Activated naive CD4-positive, alpha-beta T cell treated with anti-CD3 and anti-CD28 coated beads, Interleukin-2, amount 50 U/mL, for 24 hours (primary cell): ENCODE measurements at regions not wholly inside any gene's neighbourhood (a gene's known extent, or its start where the extent isn't known, plus 50 kb on each side); places are given as distances from the start of the nearest gene placed in this dataset.

Experiments used
- H3K27ac Mint-ChIP-seq: one replicate; pipeline ENCODE4 v1.8.0; 2021; ENCODE audit warnings: mild to moderate bottlenecking, mixed read lengths
- H3K27me3 Mint-ChIP-seq: one replicate; pipeline ENCODE4 v1.8.0; 2021; ENCODE audit warnings: mixed read lengths
- H3K36me3 Mint-ChIP-seq: one replicate; pipeline ENCODE4 v1.8.0; 2021; ENCODE audit warnings: mixed read lengths
- H3K4me1 Mint-ChIP-seq: one replicate; pipeline ENCODE4 v1.8.0; 2021; ENCODE audit warnings: mixed read lengths
- H3K4me3 Mint-ChIP-seq: one replicate; pipeline ENCODE4 v1.8.0; 2021; ENCODE audit warnings: mild to moderate bottlenecking, mixed read lengths
- H3K9me3 Mint-ChIP-seq: one replicate; pipeline ENCODE4 v1.8.0; 2021; ENCODE audit warnings: mixed read lengths

- no peaks in the 10 kb centered on the region for H3K36me3 Mint-ChIP-seq
- no peak overlapping the region for H3K27ac Mint-ChIP-seq
- no peaks in the 10 kb centered on the region for H3K27me3 Mint-ChIP-seq
- H3K4me3 Mint-ChIP-seq, result no peak overlapping the region
- H3K4me1 Mint-ChIP-seq, result peaks cover 22% of the 10 kb centered on the region
- no peaks in the 10 kb centered on the region for H3K9me3 Mint-ChIP-seq
Observed at GRCh38 chr21:31503467-31503866, 156.0 kb upstream of the SOD1 start.

- H3K9me3 Mint-ChIP-seq, result no peaks in the 10 kb centered on the region
Observed at GRCh38 chr21:31502537-31503143, 156.9 kb upstream of the SOD1 start.

GRCh38 chr21:31501926-31502325 lies 157.6 kb upstream of the SOD1 start:
- H3K4me1 Mint-ChIP-seq, result peaks cover 17% of the 10 kb centered on the region
- H3K36me3 Mint-ChIP-seq, result no peaks in the 10 kb centered on the region
- no peak overlapping the region for H3K27ac Mint-ChIP-seq
- H3K27me3 Mint-ChIP-seq, result no peaks in the 10 kb centered on the region
- H3K4me3 Mint-ChIP-seq, result no peak overlapping the region
- H3K9me3 Mint-ChIP-seq, result no peaks in the 10 kb centered on the region

More at GRCh38 chr21:31502537-31503143, 156.9 kb upstream of the SOD1 start:
- no peak overlapping the region for H3K4me3 Mint-ChIP-seq
- H3K4me1 Mint-ChIP-seq, result peaks cover 21% of the 10 kb centered on the region
- H3K36me3 Mint-ChIP-seq, result no peaks in the 10 kb centered on the region
- no peaks in the 10 kb centered on the region for H3K27me3 Mint-ChIP-seq
- H3K27ac Mint-ChIP-seq, result no peak overlapping the region

GRCh38 chr21:31500982-31501381 lies 156.9 kb upstream of the TIAM1 start:
- no peak overlapping the region for H3K4me3 Mint-ChIP-seq
- no peak overlapping the region for H3K27ac Mint-ChIP-seq
- no peaks in the 10 kb centered on the region for H3K9me3 Mint-ChIP-seq
- peaks cover 8% of the 10 kb centered on the region for H3K4me1 Mint-ChIP-seq
- H3K36me3 Mint-ChIP-seq, result no peaks in the 10 kb centered on the region
- no peaks in the 10 kb centered on the region for H3K27me3 Mint-ChIP-seq

DNA sequence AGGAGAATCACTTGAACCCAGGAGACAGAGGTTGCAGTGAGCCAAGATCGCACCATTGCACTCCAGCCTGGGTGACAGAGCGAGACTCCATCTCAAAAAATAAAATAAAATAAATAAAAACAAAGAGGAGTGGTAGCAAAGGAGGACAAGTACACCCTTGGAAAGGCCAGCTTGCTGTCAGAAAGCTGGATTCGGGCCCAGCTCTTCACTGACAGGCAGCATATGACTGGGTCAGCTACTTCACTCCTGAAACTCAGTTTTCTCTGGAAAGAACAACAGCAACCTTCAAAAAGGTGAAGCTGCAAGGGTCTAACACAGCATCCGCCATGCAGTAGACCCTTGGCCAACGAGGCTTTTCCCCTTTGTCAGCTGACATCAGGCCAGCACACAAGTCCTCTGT lies 156.0 kb upstream of the TIAM1 start:
- H3K4me3 Mint-ChIP-seq, result no peak overlapping the region
- no peaks in the 10 kb centered on the region for H3K27me3 Mint-ChIP-seq
- H3K4me1 Mint-ChIP-seq, result peaks cover 1% of the 10 kb centered on the region
- no peaks in the 10 kb centered on the region for H3K9me3 Mint-ChIP-seq
- no peaks in the 10 kb centered on the region for H3K36me3 Mint-ChIP-seq
- H3K27ac Mint-ChIP-seq, result no peak overlapping the region

- no peak overlapping the region for H3K4me3 Mint-ChIP-seq
- H3K36me3 Mint-ChIP-seq, result no peaks in the 10 kb centered on the region
- no peaks in the 10 kb centered on the region for H3K4me1 Mint-ChIP-seq
- H3K27ac Mint-ChIP-seq, result no peak overlapping the region
- no peaks in the 10 kb centered on the region for H3K27me3 Mint-ChIP-seq
- H3K9me3 Mint-ChIP-seq, result no peaks in the 10 kb centered on the region
Observed at GRCh38 chr21:31498985-31499384, 154.9 kb upstream of the TIAM1 start.

DNA sequence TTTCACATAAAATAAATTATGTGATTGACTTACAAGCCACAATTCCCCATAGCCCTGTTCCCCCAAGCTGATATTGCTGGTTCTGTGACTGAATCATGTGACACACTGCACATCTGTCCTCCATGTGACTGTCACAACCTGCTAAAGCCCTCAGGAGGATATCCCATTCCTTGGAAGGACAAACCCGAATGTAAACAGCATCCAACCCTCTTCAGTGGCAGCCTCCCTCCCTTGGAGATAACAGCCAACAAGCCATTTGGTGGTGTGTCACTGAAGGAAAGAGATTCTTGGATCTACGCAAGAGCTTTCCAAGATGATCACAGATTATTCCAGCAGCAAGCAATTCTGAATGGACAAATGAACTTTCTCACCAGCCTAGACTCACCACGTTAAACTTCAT lies 153.9 kb upstream of the TIAM1 start:
- H3K4me3 Mint-ChIP-seq, result no peak overlapping the region
- H3K27ac Mint-ChIP-seq, result no peak overlapping the region
- H3K9me3 Mint-ChIP-seq, result no peaks in the 10 kb centered on the region
- no peaks in the 10 kb centered on the region for H3K27me3 Mint-ChIP-seq
- no peaks in the 10 kb centered on the region for H3K36me3 Mint-ChIP-seq
- no peaks in the 10 kb centered on the region for H3K4me1 Mint-ChIP-seq

DNA sequence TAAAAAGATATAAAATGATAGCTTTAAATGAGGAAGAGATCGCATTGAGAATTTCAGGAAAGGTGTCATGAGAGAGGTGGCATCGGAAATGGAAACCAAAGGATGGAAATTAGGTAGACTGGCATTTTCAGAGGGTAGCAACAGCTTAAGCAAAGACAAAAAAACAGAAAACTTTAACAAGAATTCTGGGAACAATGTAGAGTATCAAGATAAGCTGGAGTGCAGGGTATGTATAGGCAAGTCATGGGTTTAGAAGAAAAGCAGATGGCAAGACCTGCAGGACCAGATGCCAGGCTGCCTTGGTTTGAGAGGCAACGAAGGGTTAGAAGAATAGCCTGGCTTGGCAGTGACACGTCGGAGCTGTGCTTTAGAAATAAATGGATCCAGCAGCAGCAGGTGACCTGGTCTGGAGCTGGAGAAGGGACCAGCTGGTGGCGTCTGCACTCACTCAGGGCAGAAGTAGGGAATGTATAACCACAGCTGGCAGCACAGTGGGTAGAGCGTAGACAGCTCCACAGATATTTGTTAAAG lies 149.4 kb upstream of the TIAM1 start:
- peaks cover 1% of the 10 kb centered on the region for H3K36me3 Mint-ChIP-seq
- no peaks in the 10 kb centered on the region for H3K27me3 Mint-ChIP-seq
- no peak overlapping the region for H3K4me3 Mint-ChIP-seq
- no peak overlapping the region for H3K27ac Mint-ChIP-seq
- no peaks in the 10 kb centered on the region for H3K4me1 Mint-ChIP-seq
- no peaks in the 10 kb centered on the region for H3K9me3 Mint-ChIP-seq

DNA sequence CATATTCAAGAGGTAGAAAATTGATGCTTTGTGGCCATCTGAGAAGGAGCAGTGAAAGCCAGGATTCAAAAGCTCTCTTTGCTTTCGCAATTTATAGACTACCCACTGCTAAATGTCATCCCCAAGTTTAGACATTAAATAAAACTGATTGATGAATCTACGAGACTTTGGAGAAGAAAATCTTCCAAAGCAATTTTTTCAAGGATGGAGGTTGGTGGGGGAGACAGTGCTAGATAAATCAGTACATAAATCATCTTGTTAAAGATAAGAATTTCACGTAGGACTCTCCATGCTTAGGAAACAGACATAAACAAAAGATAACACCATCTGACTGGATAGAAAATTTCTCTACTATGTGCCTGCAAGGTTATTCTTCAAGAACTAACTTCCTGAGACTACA lies 147.6 kb upstream of the TIAM1 start:
- H3K9me3 Mint-ChIP-seq, result no peaks in the 10 kb centered on the region
- H3K36me3 Mint-ChIP-seq, result peaks cover 1% of the 10 kb centered on the region
- H3K4me1 Mint-ChIP-seq, result no peaks in the 10 kb centered on the region
- no peaks in the 10 kb centered on the region for H3K27me3 Mint-ChIP-seq
- H3K4me3 Mint-ChIP-seq, result no peak overlapping the region
- H3K27ac Mint-ChIP-seq, result no peak overlapping the region

DNA sequence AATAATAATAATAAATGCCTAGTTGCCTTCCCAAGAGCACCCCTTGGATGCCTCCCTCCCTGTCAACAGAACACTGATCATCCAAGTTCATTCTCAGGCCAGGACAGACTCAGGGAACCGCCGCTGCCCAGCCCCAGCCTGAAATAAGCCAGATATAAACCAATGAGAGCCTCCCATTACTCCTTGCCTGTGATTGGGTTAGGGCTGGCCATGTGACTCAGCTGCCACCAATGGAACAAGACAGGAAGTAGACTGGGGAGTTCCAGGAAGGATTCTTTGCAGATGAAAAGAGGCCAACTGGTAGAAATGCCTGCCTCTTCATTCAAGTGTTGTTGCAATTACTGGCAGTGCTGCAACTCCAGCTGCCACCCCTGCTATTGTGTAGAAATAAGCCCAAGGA lies 146.4 kb upstream of the TIAM1 start:
- H3K9me3 Mint-ChIP-seq, result no peaks in the 10 kb centered on the region
- no peak overlapping the region for H3K4me3 Mint-ChIP-seq
- H3K36me3 Mint-ChIP-seq, result peaks cover 1% of the 10 kb centered on the region
- no peaks in the 10 kb centered on the region for H3K4me1 Mint-ChIP-seq
- no peak overlapping the region for H3K27ac Mint-ChIP-seq
- no peaks in the 10 kb centered on the region for H3K27me3 Mint-ChIP-seq

DNA sequence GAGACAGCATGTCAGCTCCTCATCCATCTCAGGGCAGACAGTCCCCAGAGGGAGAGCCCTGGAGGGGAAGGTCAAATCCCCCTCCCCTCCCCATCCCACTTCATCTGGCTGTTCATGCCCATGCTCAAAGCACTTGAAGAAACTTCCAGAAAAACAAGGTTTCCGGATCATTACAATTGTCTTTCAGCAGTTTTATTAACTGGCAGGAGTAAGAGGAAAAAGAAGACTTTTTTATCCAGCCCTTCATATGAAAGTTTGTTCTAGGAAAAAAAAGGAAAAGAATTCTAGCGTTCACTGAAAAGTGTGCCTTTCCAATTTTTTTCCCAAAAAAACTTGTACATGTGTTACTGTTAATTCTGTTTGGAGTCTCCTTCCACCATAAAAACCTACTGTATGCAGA lies 145.7 kb upstream of the TIAM1 start:
- H3K36me3 Mint-ChIP-seq, result peaks cover 4% of the 10 kb centered on the region
- peaks cover 5% of the 10 kb centered on the region for H3K9me3 Mint-ChIP-seq
- no peak overlapping the region for H3K4me3 Mint-ChIP-seq
- no peaks in the 10 kb centered on the region for H3K27me3 Mint-ChIP-seq
- no peaks in the 10 kb centered on the region for H3K4me1 Mint-ChIP-seq
- H3K27ac Mint-ChIP-seq, result no peak overlapping the region

DNA sequence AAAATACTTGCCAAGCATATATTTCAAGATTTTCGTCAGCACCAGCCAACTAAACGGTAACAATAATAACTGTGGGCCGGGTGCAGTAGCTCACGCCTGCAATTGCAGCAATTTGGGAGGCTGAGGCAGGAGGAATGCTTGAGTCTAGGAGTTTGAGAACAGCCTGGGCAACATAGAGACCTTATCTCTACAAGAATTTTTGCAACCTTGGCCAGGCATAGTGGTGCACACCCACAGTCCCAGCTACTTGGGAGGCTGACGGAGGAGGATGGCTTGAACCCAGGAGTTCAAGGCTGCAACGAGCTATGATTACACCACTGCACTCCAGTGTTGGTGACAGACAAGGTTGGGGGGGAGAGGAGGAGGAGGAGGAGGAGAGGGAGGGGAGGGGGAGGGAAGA lies 145.0 kb upstream of the TIAM1 start:
- Mint-ChIP-seq H3K27me3 (no peaks in the 10 kb centered on the region), H3K36me3 (peaks cover 5% of the 10 kb centered on the region), H3K27ac (no peak overlapping the region), H3K4me1 (no peaks in the 10 kb centered on the region), H3K9me3 (peaks cover 6% of the 10 kb centered on the region), H3K4me3 (no peak overlapping the region)

DNA sequence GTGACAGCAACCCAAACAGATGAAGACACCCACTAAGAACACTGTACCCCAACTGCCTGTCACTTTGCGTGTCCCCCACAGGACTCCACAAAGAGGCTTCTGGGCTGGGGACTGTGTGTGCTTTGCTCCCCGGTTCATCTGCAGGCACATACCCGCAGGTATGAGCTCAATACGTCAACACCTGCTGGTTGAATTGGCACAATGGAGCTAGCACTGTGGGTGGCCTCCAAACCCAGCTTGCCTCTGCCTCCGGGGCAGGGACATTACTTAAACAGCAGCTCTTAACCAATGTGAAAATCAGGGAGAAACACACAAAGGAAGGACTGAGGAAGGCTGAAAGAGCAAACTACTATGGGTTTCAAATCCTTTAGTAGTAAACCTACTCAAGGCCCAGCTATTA lies 140.2 kb upstream of the TIAM1 start:
- Mint-ChIP-seq H3K4me1 (no peaks in the 10 kb centered on the region), H3K27ac (no peak overlapping the region), H3K9me3 (peaks cover 6% of the 10 kb centered on the region), H3K4me3 (no peak overlapping the region), H3K36me3 (peaks cover 4% of the 10 kb centered on the region), H3K27me3 (no peaks in the 10 kb centered on the region)

GRCh38 chr21:31483146-31483545 lies 139.1 kb upstream of the TIAM1 start:
- no peak overlapping the region for H3K27ac Mint-ChIP-seq
- no peaks in the 10 kb centered on the region for H3K27me3 Mint-ChIP-seq
- H3K9me3 Mint-ChIP-seq, result peaks cover 6% of the 10 kb centered on the region
- H3K36me3 Mint-ChIP-seq, result peaks cover 4% of the 10 kb centered on the region
- no peak overlapping the region for H3K4me3 Mint-ChIP-seq
- H3K4me1 Mint-ChIP-seq, result no peaks in the 10 kb centered on the region

DNA sequence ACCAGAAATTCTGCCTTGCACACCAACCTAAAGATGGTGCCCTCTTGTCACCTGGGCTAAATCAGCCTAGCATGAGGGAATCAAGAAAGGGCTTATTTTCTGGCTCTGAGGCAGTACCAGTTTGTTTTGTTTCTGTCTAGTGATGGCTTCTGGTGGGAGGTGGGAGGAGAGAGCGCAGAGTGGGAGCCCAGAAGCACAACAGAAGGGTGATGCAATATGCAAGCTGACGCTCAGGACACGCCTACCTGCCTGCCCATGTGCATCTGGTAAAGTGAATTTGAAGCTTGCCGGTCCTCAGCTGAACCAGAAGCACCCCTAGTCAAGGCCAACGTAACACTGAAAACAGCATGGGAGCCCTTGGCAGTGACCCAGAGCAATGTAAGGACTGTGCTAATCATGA lies 138.4 kb upstream of the TIAM1 start:
- Mint-ChIP-seq H3K4me3 (no peak overlapping the region), H3K4me1 (no peaks in the 10 kb centered on the region), H3K9me3 (peaks cover 6% of the 10 kb centered on the region), H3K36me3 (peaks cover 4% of the 10 kb centered on the region), H3K27me3 (no peaks in the 10 kb centered on the region), H3K27ac (no peak overlapping the region)

DNA sequence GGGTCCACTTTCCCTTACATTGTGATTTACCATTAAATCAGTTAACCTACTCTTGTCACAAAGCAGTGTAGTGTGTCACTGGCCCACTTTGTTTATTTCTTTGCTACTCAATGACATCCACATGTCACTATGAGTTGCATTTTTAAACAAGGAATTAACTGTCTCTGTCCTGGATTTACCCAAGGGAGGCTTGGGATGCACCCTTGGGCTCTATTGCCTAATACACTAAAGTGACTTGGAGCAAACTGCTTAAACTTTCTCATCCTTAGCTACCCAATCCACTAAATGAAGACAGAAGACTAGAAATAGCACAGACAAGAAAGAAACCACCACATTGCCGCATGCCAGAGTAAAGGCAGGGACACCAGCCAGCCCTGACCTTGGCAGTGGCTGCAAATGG lies 136.2 kb upstream of the TIAM1 start:
- Mint-ChIP-seq H3K27ac (no peak overlapping the region), H3K4me1 (no peaks in the 10 kb centered on the region), H3K27me3 (no peaks in the 10 kb centered on the region), H3K4me3 (no peak overlapping the region), H3K36me3 (peaks cover 4% of the 10 kb centered on the region), H3K9me3 (peaks cover 6% of the 10 kb centered on the region)

- no peaks in the 10 kb centered on the region for H3K27me3 Mint-ChIP-seq
- H3K36me3 Mint-ChIP-seq, result peaks cover under 1% of the 10 kb centered on the region
- no peak overlapping the region for H3K27ac Mint-ChIP-seq
- peaks cover under 1% of the 10 kb centered on the region for H3K9me3 Mint-ChIP-seq
- no peak overlapping the region for H3K4me3 Mint-ChIP-seq
- H3K4me1 Mint-ChIP-seq, result no peaks in the 10 kb centered on the region
Observed at GRCh38 chr21:31479714-31480113, 135.7 kb upstream of the TIAM1 start.
